Neural cell (in vitro differentiated cells): ENCODE measurements at regions not wholly inside any gene's neighbourhood (a gene's known extent, or its start where the extent isn't known, plus 50 kb on each side); places are given as distances from the start of the nearest gene placed in this dataset.

Source experiments
- EZH2 ChIP-seq: fragments of 200-600, 300-800 bp; shearing (Covaris generic), sonication (generic); IDR thresholded peaks from 2 replicates; pipeline ENCODE4 v1.6.1; 2014; ENCODE audit warnings: antibody characterized with exemption, low read length, borderline replicate concordance, mild to moderate bottlenecking; ENCODE audit not compliant: insufficient read depth, poor library complexity, severe bottlenecking
- POLR2AphosphoS5 ChIP-seq: IDR thresholded peaks from 2 replicates; pipeline ENCODE4 v1.6.1; 2012

GRCh38 chr7:109224100-109224499 lies 654.4 kb downstream of the DNAJB9 start:
- TF ChIP-seq POLR2AphosphoS5 (no peak), EZH2 (no peak)
